ENCODE measurements at regions not wholly inside any gene's neighbourhood (a gene's known extent, or its start where the extent isn't known, plus 50 kb on each side); places are given as distances from the start of the nearest gene placed in this dataset.

- BruUV-seq (replicated peaks), result no TSS peak
- intact Hi-C loops (cut with micrococcal nuclease; ENCODE audit: unreplicated experiment), result no loop called here
- Histone ChIP-seq H3K4me2 (no peak overlapping the region), H3K9me2 (ENCODE audit: insufficient read depth) (no peaks in the 10 kb centered on the region), H3K79me2 (ENCODE audit: low read depth) (peaks cover 72% of the 10 kb centered on the region), H3K27me3 (ENCODE audit: insufficient read depth, low read depth) (no peaks in the 10 kb centered on the region), H3K36me3 (ENCODE audit: low read depth) (no peaks in the 10 kb centered on the region), H2AFZ (no peak overlapping the region), H3K4me1 (replicated peaks; ENCODE audit: insufficient read depth) (no peaks in the 10 kb centered on the region), H4K20me1 (ENCODE audit: insufficient read depth) (peaks cover 60% of the 10 kb centered on the region), H3F3A (ENCODE audit: insufficient read depth, low read depth) (peaks cover 17% of the 10 kb centered on the region), H3K4me3 (no peak overlapping the region), H3K27ac (no peak overlapping the region; the same call in 1 of the 2 replicates), H3K9me3 (ENCODE audit: insufficient read depth, low read depth) (no peaks in the 10 kb centered on the region)
- POLR2A ChIA-PET (ENCODE audit: unreplicated experiment), result interaction anchor here (0.9 kb wide), 1 partner anchor 63 kb away, joined by 12 read pairs; no protein-coding TSS in a partner anchor
- no peak for DNase-seq
- CTCF ChIA-PET, result interaction anchor here (0.6 kb wide), 1 partner anchor 86 kb away, joined by 3 read pairs; no protein-coding TSS in a partner anchor
- TF ChIP-seq CTCF (conservative IDR thresholded peaks at IDR 0.05) (no peak), EZH2 (IDR thresholded peaks at IDR 0.05; ENCODE audit: low read depth) (no peak)
Observed at GRCh38 chr17:63126607-63127006, 160.6 kb downstream of the TANC2 start.

- intact Hi-C loops (cut with micrococcal nuclease; ENCODE audit: unreplicated experiment), result no loop called here
- CTCF ChIA-PET, result no interaction called here
- no peaks in the 10 kb centered on the region for H3K4me1 ChIP-seq (replicated peaks; ENCODE audit: insufficient read depth)
- no peak overlapping the region for H3K4me2 ChIP-seq
- no peak for DNase-seq
- H2AFZ ChIP-seq, result no peak overlapping the region
- H3K27me3 ChIP-seq (ENCODE audit: insufficient read depth, low read depth), result no peaks in the 10 kb centered on the region
- peaks cover 69% of the 10 kb centered on the region for H3K79me2 ChIP-seq (ENCODE audit: low read depth)
- POLR2A ChIA-PET (ENCODE audit: unreplicated experiment), result no interaction called here
- H3K27ac ChIP-seq, result no peak overlapping the region
- no peaks in the 10 kb centered on the region; the same call in 1 of the 2 replicates for H3K36me3 ChIP-seq (ENCODE audit: low read depth)
- BruUV-seq (replicated peaks), result no TSS peak
- H4K20me1 ChIP-seq (ENCODE audit: insufficient read depth), result peaks cover 65% of the 10 kb centered on the region
- no peaks in the 10 kb centered on the region for H3K9me3 ChIP-seq (ENCODE audit: insufficient read depth, low read depth)
- H3K9me2 ChIP-seq (ENCODE audit: insufficient read depth), result no peaks in the 10 kb centered on the region
- TF ChIP-seq CTCF (conservative IDR thresholded peaks at IDR 0.05) (no peak), EZH2 (IDR thresholded peaks at IDR 0.05; ENCODE audit: low read depth) (no peak)
- no peak overlapping the region for H3K4me3 ChIP-seq
- H3F3A ChIP-seq (ENCODE audit: insufficient read depth, low read depth), result peaks cover 17% of the 10 kb centered on the region
Observed at GRCh38 chr17:63132459-63132911, 166.4 kb downstream of the TANC2 start.

GRCh38 chr17:63133491-63133890 is 167.5 kb downstream of the TANC2 start:
- POLR2A ChIA-PET (ENCODE audit: unreplicated experiment), result no interaction called here
- peaks cover 66% of the 10 kb centered on the region for H4K20me1 ChIP-seq (ENCODE audit: insufficient read depth)
- CTCF ChIA-PET, result no interaction called here
- no peaks in the 10 kb centered on the region for H3K4me1 ChIP-seq (replicated peaks; ENCODE audit: insufficient read depth)
- H3K4me3 ChIP-seq, result no peak overlapping the region
- no peaks in the 10 kb centered on the region for H3K27me3 ChIP-seq (ENCODE audit: insufficient read depth, low read depth)
- no peak overlapping the region for H3K27ac ChIP-seq
- H3K9me2 ChIP-seq (ENCODE audit: insufficient read depth), result no peaks in the 10 kb centered on the region
- no peak for DNase-seq
- no peaks in the 10 kb centered on the region; the same call in 1 of the 2 replicates for H3K36me3 ChIP-seq (ENCODE audit: low read depth)
- TF ChIP-seq EZH2 (IDR thresholded peaks at IDR 0.05; ENCODE audit: low read depth) (no peak), CTCF (conservative IDR thresholded peaks at IDR 0.05) (no peak)
- H2AFZ ChIP-seq, result no peak overlapping the region
- H3K9me3 ChIP-seq (ENCODE audit: insufficient read depth, low read depth), result no peaks in the 10 kb centered on the region
- intact Hi-C loops (cut with micrococcal nuclease; ENCODE audit: unreplicated experiment), result no loop called here
- H3K79me2 ChIP-seq (ENCODE audit: low read depth), result peaks cover 73% of the 10 kb centered on the region
- BruUV-seq (replicated peaks), result no TSS peak
- H3F3A ChIP-seq (ENCODE audit: insufficient read depth, low read depth), result peaks cover 17% of the 10 kb centered on the region
- no peak overlapping the region for H3K4me2 ChIP-seq
